Breast epithelium (tissue), 3 donors: ENCODE measurements at regions not wholly inside any gene's neighbourhood (a gene's known extent, or its start where the extent isn't known, plus 50 kb on each side); places are given as distances from the start of the nearest gene placed in this dataset.

ENCODE experiments used
- POLR2A ChIP-seq: fragments of 450-650 bp; IDR thresholded peaks from one replicate; pipeline ENCODE4 v1.6.1; 2016; ENCODE audit warnings: antibody characterized with exemption, mild to moderate bottlenecking, moderate library complexity
- POLR2AphosphoS5 ChIP-seq, 3 donors: sonication (generic); formaldehyde crosslinking; IDR thresholded peaks; one replicate each; pipeline ENCODE4 v1.6.1; 2017; ENCODE audit warnings: antibody characterized with exemption in 3 of 3
- TF ChIP-seq, protein P1 (sequence below), 3 donors: fragments of 450-650 bp; IDR thresholded peaks; one replicate each; pipeline ENCODE4 v1.5.1; 2016 to 2017; ENCODE audit warnings: antibody characterized with exemption in 3 of 3, mild to moderate bottlenecking in 3 of 3, moderate library complexity in 3 of 3

DNA sequence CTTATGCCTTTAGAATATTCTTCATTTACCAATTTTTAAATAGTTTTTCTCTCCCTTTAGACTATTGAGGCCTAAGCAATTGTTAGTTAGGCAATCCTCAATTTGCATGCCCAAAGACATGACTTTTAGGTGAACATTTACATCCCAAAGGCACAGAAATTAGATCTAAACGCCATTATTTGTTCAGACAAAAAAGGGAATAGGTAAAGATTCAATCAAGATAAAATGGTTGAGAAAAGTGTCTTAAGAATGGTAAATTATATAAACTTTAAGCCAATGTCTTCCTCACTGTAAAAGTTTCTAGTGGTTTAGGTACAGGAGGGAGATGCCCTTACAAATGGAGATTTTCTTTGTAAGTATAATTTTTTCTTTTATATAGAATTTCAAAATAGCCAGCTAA, 50.2 kb upstream of the MME start:
- TF ChIP-seq, protein P1, sequence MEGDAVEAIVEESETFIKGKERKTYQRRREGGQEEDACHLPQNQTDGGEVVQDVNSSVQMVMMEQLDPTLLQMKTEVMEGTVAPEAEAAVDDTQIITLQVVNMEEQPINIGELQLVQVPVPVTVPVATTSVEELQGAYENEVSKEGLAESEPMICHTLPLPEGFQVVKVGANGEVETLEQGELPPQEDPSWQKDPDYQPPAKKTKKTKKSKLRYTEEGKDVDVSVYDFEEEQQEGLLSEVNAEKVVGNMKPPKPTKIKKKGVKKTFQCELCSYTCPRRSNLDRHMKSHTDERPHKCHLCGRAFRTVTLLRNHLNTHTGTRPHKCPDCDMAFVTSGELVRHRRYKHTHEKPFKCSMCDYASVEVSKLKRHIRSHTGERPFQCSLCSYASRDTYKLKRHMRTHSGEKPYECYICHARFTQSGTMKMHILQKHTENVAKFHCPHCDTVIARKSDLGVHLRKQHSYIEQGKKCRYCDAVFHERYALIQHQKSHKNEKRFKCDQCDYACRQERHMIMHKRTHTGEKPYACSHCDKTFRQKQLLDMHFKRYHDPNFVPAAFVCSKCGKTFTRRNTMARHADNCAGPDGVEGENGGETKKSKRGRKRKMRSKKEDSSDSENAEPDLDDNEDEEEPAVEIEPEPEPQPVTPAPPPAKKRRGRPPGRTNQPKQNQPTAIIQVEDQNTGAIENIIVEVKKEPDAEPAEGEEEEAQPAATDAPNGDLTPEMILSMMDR (IDR thresholded peaks at IDR 0.05): no peak
- TF ChIP-seq POLR2A (no peak), POLR2AphosphoS5 (IDR thresholded peaks at IDR 0.05) (no peak)
